H1 (cell line): ENCODE measurements at regions not wholly inside any gene's neighbourhood (a gene's known extent, or its start where the extent isn't known, plus 50 kb on each side); places are given as distances from the start of the nearest gene placed in this dataset.
"Not testable (repeated sequence)": the region's sequence is repeated elsewhere in the genome, so short reads cannot be mapped to it uniquely, and the experiment has no call there.

ENCODE experiments used
- CTCF ChIA-PET: fragments of 300-600 bp; sonication (Branson Sonifier 250); formaldehyde crosslinking; loops from one replicate; lab custom pipeline; 2021; ENCODE audit not compliant: partially characterized antibody; lab: Charles Lee
- POLR2A ChIA-PET: fragments of 300-600 bp; sonication (Branson Sonifier 250); formaldehyde crosslinking; loops from one replicate; lab custom pipeline; 2021; ENCODE audit warnings: inconsistent platforms; ENCODE audit not compliant: partially characterized antibody; lab: Charles Lee
- DNase-seq, 2 experiments: peaks; one replicate each; pipeline versions ENCODE4 v3.0.0 to v3.0.0-alpha.2; 2010 to 2022; ENCODE audit warnings: low spot score in 2 of 2, low read depth in 1 of 2, mixed read lengths in 1 of 2
- FAIRE-seq: peaks from 2 replicates; lab custom pipeline; 2011; peaks lifted over from hg19 to GRCh38; lab: Jason Lieb, UNC
- H2AFZ ChIP-seq: 2 replicates; pipeline ENCODE4 v1.8.1; 2012; ENCODE audit warnings: low read length, inconsistent platforms
- H2AK5ac ChIP-seq: 2 replicates; pipeline ENCODE4 v1.6.1; 2013; ENCODE audit warnings: low read depth, low read length
- H2BK120ac ChIP-seq: replicated peaks from 2 replicates; pipeline ENCODE3; 2013; ENCODE audit warnings: low read depth, low read length, inconsistent platforms
- H2BK12ac ChIP-seq: 2 replicates; pipeline ENCODE4 v1.6.1; 2013; ENCODE audit warnings: low read depth, low read length
- H2BK15ac ChIP-seq: 2 replicates; pipeline ENCODE4 v1.6.1; 2013; ENCODE audit warnings: low read length
- H2BK20ac ChIP-seq: 2 replicates; pipeline ENCODE4 v1.6.1; 2013; ENCODE audit warnings: low read length
- H2BK5ac ChIP-seq: 2 replicates; pipeline ENCODE4 v1.6.1; 2013; ENCODE audit warnings: low read depth, low read length
- H3K14ac ChIP-seq: 2 replicates; pipeline ENCODE4 v1.6.1; 2013; ENCODE audit warnings: inconsistent platforms; ENCODE audit not compliant: insufficient read length
- H3K18ac ChIP-seq: 2 replicates; pipeline ENCODE4 v1.6.1; 2013; ENCODE audit warnings: low read length; ENCODE audit errors: extremely low read depth
- H3K23ac ChIP-seq: 2 replicates; pipeline ENCODE4 v1.6.1; 2013; ENCODE audit warnings: inconsistent platforms; ENCODE audit not compliant: insufficient read length
- H3K23me2 ChIP-seq: 2 replicates; pipeline ENCODE4 v1.6.1; 2013; ENCODE audit warnings: low read depth, low read length
- H3K27ac ChIP-seq: 2 replicates; pipeline ENCODE4 v1.6.1; 2011; ENCODE audit warnings: low read depth, low read length, inconsistent platforms
- H3K27me3 ChIP-seq, 4 experiments: replicated peaks in 1 of 4; 1 replicate in 1 of 4; 2 replicates in 3 of 4; pipeline versions ENCODE4 v1.6.1 to v1.8.1; 2011 to 2013; ENCODE audit warnings: low read length in 3 of 4, mild to moderate bottlenecking in 3 of 4, inconsistent platforms in 2 of 4, mixed read lengths in 2 of 4, moderate library complexity in 1 of 4; ENCODE audit not compliant: control insufficient read depth in 3 of 4, insufficient read depth in 3 of 4; ENCODE audit errors: extremely low read depth in 1 of 4
- H3K36me3 ChIP-seq, 4 experiments: 2 replicates each; pipeline versions ENCODE4 v1.6.1 to v1.8.1; 2011 to 2013; ENCODE audit warnings: mild to moderate bottlenecking in 4 of 4, low read length in 3 of 4, moderate library complexity in 2 of 4, control low read depth in 1 of 4, inconsistent platforms in 1 of 4; ENCODE audit not compliant: insufficient read depth in 4 of 4, control insufficient read depth in 2 of 4
- H3K4ac ChIP-seq: replicated peaks from 2 replicates; pipeline ENCODE3; 2013; ENCODE audit warnings: low read length, low read depth, mixed read lengths, inconsistent platforms; ENCODE audit not compliant: insufficient read length
- H3K4me1 ChIP-seq, 4 experiments: replicated peaks in 1 of 4; 1 replicate in 1 of 4; 2 replicates in 3 of 4; pipeline versions ENCODE4 v1.6.1 to v1.8.1; 2011 to 2013; ENCODE audit warnings: low read length in 3 of 4, inconsistent platforms in 2 of 4, mixed read lengths in 1 of 4; ENCODE audit not compliant: insufficient read depth in 4 of 4, control insufficient read depth in 3 of 4
- H3K4me2 ChIP-seq, 2 experiments: 2 replicates each; pipeline versions ENCODE4 v1.6.1 to v1.8.1; 2011 to 2013; ENCODE audit warnings: low read depth in 2 of 2, low read length in 2 of 2, control low read depth in 1 of 2, inconsistent platforms in 1 of 2, mild to moderate bottlenecking in 1 of 2; ENCODE audit not compliant: insufficient read depth in 1 of 2
- H3K4me3 ChIP-seq, 4 experiments: fragments of 200-600, 300-600 bp in 1 of 4; sonication (generic), shearing (Covaris generic), sonication (Bioruptor Twin) in 1 of 4; 2 replicates each; pipeline versions ENCODE4 v1.5.1 to v1.8.1; 2011 to 2016; ENCODE audit warnings: low read length in 4 of 4, low read depth in 3 of 4, control low read depth in 2 of 4, inconsistent platforms in 2 of 4, mild to moderate bottlenecking in 2 of 4, mixed read lengths in 1 of 4, moderate library complexity in 1 of 4; ENCODE audit not compliant: insufficient read depth in 2 of 4; ENCODE audit errors: extremely low read depth in 1 of 4
- H3K56ac ChIP-seq: replicated peaks from 2 replicates; pipeline ENCODE3; 2013; ENCODE audit warnings: low read depth, mild to moderate bottlenecking, mixed read lengths, low read length, inconsistent platforms; ENCODE audit not compliant: insufficient read length
- H3K79me1 ChIP-seq: 2 replicates; pipeline ENCODE4 v1.6.1; 2013; ENCODE audit warnings: low read depth, low read length, control low read depth
- H3K79me2 ChIP-seq, 2 experiments: 2 replicates each; pipeline versions ENCODE4 v1.6.1 to v1.8.1; 2012 to 2013; ENCODE audit warnings: low read length in 2 of 2, mild to moderate bottlenecking in 2 of 2, inconsistent platforms in 1 of 2; ENCODE audit not compliant: insufficient read depth in 2 of 2, control insufficient read depth in 1 of 2
- H3K9ac ChIP-seq, 4 experiments: replicated peaks in 1 of 4; 1 replicate in 1 of 4; 2 replicates in 3 of 4; pipeline versions ENCODE4 v1.6.1 to v1.8.1; 2011 to 2013; ENCODE audit warnings: low read depth in 3 of 4, low read length in 3 of 4, control low read depth in 2 of 4, mild to moderate bottlenecking in 2 of 4, moderate library complexity in 2 of 4, inconsistent platforms in 1 of 4; ENCODE audit errors: extremely low read depth in 1 of 4
- H3K9me3 ChIP-seq, 2 experiments: 2 replicates each; pipeline versions ENCODE4 v1.6.1 to v1.8.1; 2012 to 2013; ENCODE audit warnings: mild to moderate bottlenecking in 2 of 2, moderate library complexity in 2 of 2, control low read depth in 1 of 2, inconsistent platforms in 1 of 2, low read depth in 1 of 2, low read length in 1 of 2, mixed read lengths in 1 of 2; ENCODE audit not compliant: insufficient read depth in 2 of 2
- H4K20me1 ChIP-seq, 2 experiments: replicated peaks in 1 of 2; 2 replicates each; pipeline versions ENCODE3 to v1.8.1; 2011 to 2013; ENCODE audit warnings: inconsistent platforms in 2 of 2, low read length in 2 of 2, mild to moderate bottlenecking in 1 of 2; ENCODE audit not compliant: insufficient read depth in 2 of 2, control insufficient read depth in 1 of 2
- H4K5ac ChIP-seq: 2 replicates; pipeline ENCODE4 v1.6.1; 2013; ENCODE audit warnings: low read length, low read depth, mixed read lengths, inconsistent platforms; ENCODE audit not compliant: insufficient read length
- H4K8ac ChIP-seq: 2 replicates; pipeline ENCODE4 v1.8.0; 2013; ENCODE audit warnings: mild to moderate bottlenecking, moderate library complexity, low read length, inconsistent platforms; ENCODE audit not compliant: insufficient read depth; ENCODE audit errors: extremely low read depth
- H4K91ac ChIP-seq: replicated peaks from 2 replicates; pipeline ENCODE3; 2013; ENCODE audit warnings: low read length, mixed read lengths, inconsistent platforms; ENCODE audit not compliant: insufficient read length
- MAX ChIP-seq: IDR thresholded peaks from 2 replicates; pipeline ENCODE4 v1.6.1; 2012; ENCODE audit warnings: inconsistent platforms
- SIN3A ChIP-seq, 2 experiments: IDR thresholded peaks in 1 of 2; conservative IDR thresholded peaks in 1 of 2; 2 replicates each; pipeline ENCODE4 v1.6.1; 2011 to 2012; ENCODE audit warnings: low read length in 2 of 2, improper control_type of control experiment in 1 of 2, low read depth in 1 of 2, mild to moderate bottlenecking in 1 of 2
- SIRT6 ChIP-seq: IDR thresholded peaks from one replicate; pipeline ENCODE4 v1.7.1; 2012; ENCODE audit warnings: low read length, inconsistent platforms
- TF ChIP-seq, protein P1 (sequence below): IDR thresholded peaks from 2 replicates; pipeline ENCODE4 v1.6.1; 2012; ENCODE audit warnings: inconsistent platforms

DNA sequence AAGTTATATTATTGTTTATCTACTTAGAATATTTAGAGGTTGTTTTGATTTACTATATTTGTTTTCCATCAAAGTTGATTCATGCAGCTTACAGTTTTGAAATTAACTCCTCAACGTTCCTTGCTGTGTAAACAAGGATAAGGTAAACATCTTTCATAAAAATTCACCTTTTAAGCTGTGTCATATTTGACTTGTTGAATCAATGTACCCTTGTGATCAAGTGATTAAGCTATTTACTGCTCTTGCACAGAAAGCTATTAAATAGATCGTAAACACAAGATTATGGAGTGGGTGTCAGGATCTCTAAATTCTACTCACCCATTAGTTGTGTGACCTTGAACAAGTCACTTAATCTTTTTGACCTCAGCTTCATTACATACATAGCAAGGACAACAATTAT lies 2054.0 kb upstream of the NUDT12 start (continued):
- TF ChIP-seq MAX (no peak), SIN3A (conservative IDR thresholded peaks at IDR 0.05 in 1 of 2, IDR thresholded peaks at IDR 0.05 in 1 of 2; ENCODE audit: low read depth in 1 of 2, low read length in 2 of 2) (no peak), SIRT6 (no peak)
- TF ChIP-seq, protein P1, sequence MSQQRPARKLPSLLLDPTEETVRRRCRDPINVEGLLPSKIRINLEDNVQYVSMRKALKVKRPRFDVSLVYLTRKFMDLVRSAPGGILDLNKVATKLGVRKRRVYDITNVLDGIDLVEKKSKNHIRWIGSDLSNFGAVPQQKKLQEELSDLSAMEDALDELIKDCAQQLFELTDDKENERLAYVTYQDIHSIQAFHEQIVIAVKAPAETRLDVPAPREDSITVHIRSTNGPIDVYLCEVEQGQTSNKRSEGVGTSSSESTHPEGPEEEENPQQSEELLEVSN = no peak

- H3K14ac ChIP-seq, H2BK5ac ChIP-seq, H3K4me3 ChIP-seq, H4K5ac ChIP-seq, H2BK120ac ChIP-seq, H2BK15ac ChIP-seq, H2AFZ ChIP-seq, H3K9me3 ChIP-seq, H2AK5ac ChIP-seq, H3K79me1 ChIP-seq, H3K23me2 ChIP-seq, H4K8ac ChIP-seq, H3K36me3 ChIP-seq, H2BK20ac ChIP-seq, H3K4me1 ChIP-seq, H3K27me3 ChIP-seq, H3K4me2 ChIP-seq, H3K79me2 ChIP-seq, FAIRE-seq, POLR2A ChIA-PET, H3K9ac ChIP-seq, H3K23ac ChIP-seq, H4K91ac ChIP-seq, H3K4ac ChIP-seq, H3K56ac ChIP-seq, CTCF ChIA-PET, H3K27ac ChIP-seq, H2BK12ac ChIP-seq, H3K18ac ChIP-seq, H4K20me1 ChIP-seq, DNase-seq: not testable (repeated sequence)
Observed at GRCh38 chr5:105602406-105602805, 2039.8 kb upstream of the NUDT12 start.
